ENCODE measurements at regions not wholly inside any gene's neighbourhood (a gene's known extent, or its start where the extent isn't known, plus 50 kb on each side); places are given as distances from the start of the nearest gene placed in this dataset.

DNA sequence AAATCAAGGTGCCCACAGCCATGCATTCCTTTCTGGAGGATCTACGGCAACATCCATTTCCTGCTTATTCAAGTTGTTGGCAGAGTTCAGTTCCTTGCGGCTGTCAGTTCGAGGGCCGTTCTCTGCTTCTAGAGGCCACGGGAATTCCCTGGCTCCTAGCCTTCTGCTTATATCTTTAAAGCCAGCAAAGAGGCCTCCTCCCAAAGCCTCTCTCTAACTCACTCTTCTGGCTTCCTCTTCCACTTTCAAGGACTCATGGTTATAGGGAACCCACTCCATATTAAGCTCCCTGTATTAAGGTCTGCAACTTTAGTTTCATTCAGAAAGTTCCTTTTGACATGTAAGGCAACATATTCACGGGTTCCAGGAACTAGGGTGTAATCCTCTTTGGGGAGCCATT, 150.1 kb upstream of the RMP24 start:
- TF ChIP-seq, protein P1, sequence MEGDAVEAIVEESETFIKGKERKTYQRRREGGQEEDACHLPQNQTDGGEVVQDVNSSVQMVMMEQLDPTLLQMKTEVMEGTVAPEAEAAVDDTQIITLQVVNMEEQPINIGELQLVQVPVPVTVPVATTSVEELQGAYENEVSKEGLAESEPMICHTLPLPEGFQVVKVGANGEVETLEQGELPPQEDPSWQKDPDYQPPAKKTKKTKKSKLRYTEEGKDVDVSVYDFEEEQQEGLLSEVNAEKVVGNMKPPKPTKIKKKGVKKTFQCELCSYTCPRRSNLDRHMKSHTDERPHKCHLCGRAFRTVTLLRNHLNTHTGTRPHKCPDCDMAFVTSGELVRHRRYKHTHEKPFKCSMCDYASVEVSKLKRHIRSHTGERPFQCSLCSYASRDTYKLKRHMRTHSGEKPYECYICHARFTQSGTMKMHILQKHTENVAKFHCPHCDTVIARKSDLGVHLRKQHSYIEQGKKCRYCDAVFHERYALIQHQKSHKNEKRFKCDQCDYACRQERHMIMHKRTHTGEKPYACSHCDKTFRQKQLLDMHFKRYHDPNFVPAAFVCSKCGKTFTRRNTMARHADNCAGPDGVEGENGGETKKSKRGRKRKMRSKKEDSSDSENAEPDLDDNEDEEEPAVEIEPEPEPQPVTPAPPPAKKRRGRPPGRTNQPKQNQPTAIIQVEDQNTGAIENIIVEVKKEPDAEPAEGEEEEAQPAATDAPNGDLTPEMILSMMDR (IDR thresholded peaks at IDR 0.05): no peak
- TF ChIP-seq EZH2phosphoT487 (IDR thresholded peaks at IDR 0.05): no peak

All from neural progenitor cell (in vitro differentiated cells).